IMR-90 (cell line): ENCODE measurements at regions not wholly inside any gene's neighbourhood (a gene's known extent, or its start where the extent isn't known, plus 50 kb on each side); places are given as distances from the start of the nearest gene placed in this dataset.

Experiments used
- BHLHE40 ChIP-seq: fragments of 150-350 bp; IDR thresholded peaks from 2 replicates; pipeline ENCODE4 v1.6.1; 2016; ENCODE audit warnings: mild to moderate bottlenecking, low read depth, low read length
- CTCF ChIP-seq: conservative IDR thresholded peaks from 2 replicates; pipeline ENCODE4 v1.5.1; 2012; ENCODE audit warnings: mild to moderate bottlenecking, low read depth, low read length, improper control_type of control experiment
- MAFK ChIP-seq: IDR thresholded peaks from 2 replicates; pipeline ENCODE4 v1.6.1; 2012; ENCODE audit warnings: low read depth, low read length, improper control_type of control experiment
- MXI1 ChIP-seq: IDR thresholded peaks from 2 replicates; pipeline ENCODE4 v1.6.1; 2012; ENCODE audit warnings: low read depth, mild to moderate bottlenecking, low read length, moderate library complexity, borderline replicate concordance
- NFE2L2 ChIP-seq: fragments of 150-350 bp; IDR thresholded peaks from 2 replicates; pipeline ENCODE4 v1.6.1; 2016; ENCODE audit warnings: low read depth, mild to moderate bottlenecking, low read length
- POLR2A ChIP-seq: IDR thresholded peaks from 2 replicates; pipeline ENCODE4 v1.6.1; 2012; ENCODE audit warnings: mild to moderate bottlenecking, low read depth, low read length
- RAD21 ChIP-seq: IDR thresholded peaks from 2 replicates; pipeline ENCODE4 v1.6.1; 2012; ENCODE audit warnings: low read length, improper control_type of control experiment
- SMC3 ChIP-seq: fragments of 150-350 bp; IDR thresholded peaks from 2 replicates; pipeline ENCODE4 v1.6.1; 2016; ENCODE audit warnings: low read depth, mild to moderate bottlenecking, antibody characterized with exemption, low read length, moderate library complexity
- USF2 ChIP-seq: fragments of 150-350 bp; IDR thresholded peaks from 2 replicates; pipeline ENCODE4 v1.6.1; 2017; ENCODE audit warnings: mild to moderate bottlenecking, antibody characterized with exemption, low read length, low read depth

GRCh38 chr9:88219601-88220000 lies 81.3 kb upstream of the SPATA31C2 start:
- no peak for TF ChIP-seq SMC3
- TF ChIP-seq POLR2A: no peak
- TF ChIP-seq USF2: no peak
- TF ChIP-seq CTCF: no peak
- no peak for TF ChIP-seq RAD21
- no peak for TF ChIP-seq BHLHE40
- TF ChIP-seq MAFK: no peak
- TF ChIP-seq NFE2L2: no peak
- TF ChIP-seq MXI1: no peak
